SKM-1 treated with dmso at 0.1 percent for 144 hours (cell line): ENCODE measurements at regions not wholly inside any gene's neighbourhood (a gene's known extent, or its start where the extent isn't known, plus 50 kb on each side); places are given as distances from the start of the nearest gene placed in this dataset.

Experiments
- DNase-seq: peaks from one replicate; lab custom pipeline; 2025; ENCODE audit not compliant: unreplicated experiment; lab: John Stamatoyannopoulos, UW

GRCh38 chr6:90872981-90873380 is 286.1 kb upstream of the MAP3K7 start:
- DNase-seq = no peak

GRCh38 chr6:90870561-90870960 is 283.7 kb upstream of the MAP3K7 start:
- no peak for DNase-seq

DNA sequence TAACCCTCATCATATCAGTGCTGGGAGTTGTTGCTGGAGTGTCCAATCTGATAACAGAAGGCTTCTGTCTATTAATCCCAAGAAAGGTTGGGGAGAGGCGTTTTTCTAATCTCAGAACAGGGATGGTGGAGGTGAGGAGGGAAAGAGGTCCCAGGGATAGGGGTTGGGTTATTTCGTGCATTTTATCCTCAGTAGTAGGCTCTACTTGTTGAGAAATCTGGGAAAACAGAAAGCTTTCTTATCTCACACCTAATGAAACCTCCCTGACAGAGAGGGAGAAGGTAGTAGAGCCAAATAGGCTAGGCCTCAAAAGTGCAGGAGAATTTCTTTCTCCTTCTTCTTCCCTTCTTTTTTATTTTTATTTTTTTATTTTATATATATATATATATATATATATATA is 281.8 kb upstream of the MAP3K7 start:
- DNase-seq = no peak

DNA sequence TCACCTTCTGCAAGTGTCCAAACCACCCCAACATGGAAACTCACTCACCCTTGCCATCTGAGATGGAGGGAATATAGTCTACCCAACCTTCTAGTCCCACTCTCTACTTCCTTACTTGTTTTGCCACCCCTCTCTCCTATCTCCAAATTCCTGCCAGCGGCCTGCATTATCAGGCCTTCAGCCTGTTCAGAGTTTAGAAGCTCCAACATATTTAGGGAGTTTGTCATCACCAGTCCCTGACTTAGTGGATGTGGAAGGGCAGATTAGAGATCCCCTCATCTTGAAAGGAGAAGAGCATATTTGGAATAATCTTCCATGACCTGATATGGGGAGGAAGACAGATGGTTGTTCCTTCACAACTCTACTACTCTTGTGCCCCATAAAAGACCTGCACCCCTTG is 281.4 kb upstream of the MAP3K7 start:
- DNase-seq = no peak

- no peak for DNase-seq
Observed at GRCh38 chr6:90865513-90865912, 278.6 kb upstream of the MAP3K7 start.

- DNase-seq = no peak
Observed at GRCh38 chr6:90863043-90863442, 276.2 kb upstream of the MAP3K7 start.

DNA sequence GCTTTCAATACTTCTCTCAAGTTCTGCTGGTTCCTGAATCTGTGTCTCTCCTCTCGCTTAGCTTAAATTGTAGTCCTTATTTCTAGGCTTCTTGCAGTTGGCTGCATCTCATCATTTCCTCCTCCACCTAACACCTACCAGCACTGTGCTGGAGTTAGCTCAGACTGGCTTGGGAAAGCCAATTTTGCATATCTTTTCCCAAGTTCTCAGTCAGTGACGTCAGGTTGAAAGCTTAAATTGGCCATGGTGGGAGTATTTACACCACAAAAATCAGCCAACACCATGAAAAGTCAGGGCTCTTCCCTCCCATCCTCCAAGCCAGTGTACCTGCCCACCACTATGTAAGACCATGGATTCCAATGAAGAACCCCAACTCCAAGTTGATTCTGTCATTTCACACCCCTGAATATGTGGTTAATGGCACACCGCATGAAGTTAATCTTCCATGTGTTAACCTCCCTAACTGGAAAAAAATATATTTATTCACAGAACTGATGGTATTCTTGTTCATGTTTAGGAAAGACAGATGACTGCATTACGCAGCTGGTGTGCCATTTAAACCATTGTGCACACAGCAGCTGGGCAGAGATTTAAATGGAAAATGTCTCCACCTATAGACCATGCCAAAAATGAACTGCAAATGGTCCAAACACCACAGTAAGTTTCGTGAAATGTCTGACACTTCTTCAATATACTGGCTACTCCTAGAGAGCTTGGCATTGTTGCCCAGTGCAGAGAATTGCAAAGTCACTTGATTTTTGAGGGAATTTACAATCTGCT is 274.1 kb upstream of the MAP3K7 start:
- no peak for DNase-seq

DNA sequence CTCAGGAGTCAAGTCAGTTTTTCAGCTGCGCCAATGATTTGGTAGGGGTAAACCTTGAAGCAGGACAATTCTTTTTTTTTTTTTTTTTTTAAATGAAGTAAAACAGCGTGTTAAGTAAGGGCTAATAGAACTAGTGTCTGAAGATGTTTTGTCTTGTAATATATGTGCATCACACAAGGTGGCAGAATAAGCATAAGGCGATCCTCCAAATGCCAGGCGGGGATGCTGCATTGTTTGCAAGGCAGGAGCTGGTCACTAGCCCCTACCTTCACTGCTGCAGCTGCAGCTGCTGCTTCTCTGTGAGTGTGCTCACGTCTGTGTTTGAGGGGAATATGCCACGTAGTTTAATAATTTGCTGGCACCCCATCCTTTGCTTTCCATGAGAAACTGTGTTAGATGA is 272.7 kb upstream of the MAP3K7 start:
- DNase-seq = no peak

- no peak for DNase-seq
Observed at GRCh38 chr6:90859056-90859455, 272.2 kb upstream of the MAP3K7 start.

DNA sequence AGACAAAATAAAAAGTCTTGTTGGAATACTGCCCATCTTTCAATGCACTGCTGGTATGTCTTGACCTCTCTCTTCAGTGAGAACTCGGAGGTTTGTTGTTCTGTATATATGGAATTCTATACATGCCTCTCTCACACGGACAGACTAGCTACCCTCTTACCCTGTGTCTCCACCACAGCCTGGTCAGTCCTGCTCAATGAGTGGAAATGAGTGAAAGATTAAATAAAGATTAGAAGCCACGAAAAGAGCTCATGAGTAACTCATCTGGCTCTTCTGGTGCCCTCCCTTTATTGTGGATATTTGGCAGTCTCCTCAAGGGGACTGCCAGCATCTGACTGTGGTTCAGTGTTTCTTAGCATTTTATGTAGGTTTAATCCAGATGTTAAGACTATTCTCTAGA is 262.8 kb upstream of the MAP3K7 start:
- no peak for DNase-seq

DNA sequence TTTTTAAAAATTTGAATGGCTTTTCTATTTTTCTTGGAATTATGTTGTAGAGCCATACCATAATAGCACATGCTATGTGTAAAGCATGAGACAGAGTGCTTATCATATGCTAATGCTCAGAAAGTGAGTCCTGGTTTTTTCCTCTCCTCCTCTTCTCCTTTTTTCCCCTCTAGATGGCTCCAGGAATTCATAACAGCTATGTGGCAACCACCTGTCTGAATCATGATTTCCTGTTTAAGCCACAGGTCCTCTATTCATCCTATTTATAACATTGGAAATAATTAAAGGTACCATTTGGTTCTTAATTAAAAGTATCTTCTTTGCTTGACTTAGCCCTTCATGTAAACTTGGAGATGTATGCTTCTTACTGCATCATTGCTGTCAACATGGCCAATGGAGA is 260.0 kb upstream of the MAP3K7 start:
- DNase-seq = no peak

DNA sequence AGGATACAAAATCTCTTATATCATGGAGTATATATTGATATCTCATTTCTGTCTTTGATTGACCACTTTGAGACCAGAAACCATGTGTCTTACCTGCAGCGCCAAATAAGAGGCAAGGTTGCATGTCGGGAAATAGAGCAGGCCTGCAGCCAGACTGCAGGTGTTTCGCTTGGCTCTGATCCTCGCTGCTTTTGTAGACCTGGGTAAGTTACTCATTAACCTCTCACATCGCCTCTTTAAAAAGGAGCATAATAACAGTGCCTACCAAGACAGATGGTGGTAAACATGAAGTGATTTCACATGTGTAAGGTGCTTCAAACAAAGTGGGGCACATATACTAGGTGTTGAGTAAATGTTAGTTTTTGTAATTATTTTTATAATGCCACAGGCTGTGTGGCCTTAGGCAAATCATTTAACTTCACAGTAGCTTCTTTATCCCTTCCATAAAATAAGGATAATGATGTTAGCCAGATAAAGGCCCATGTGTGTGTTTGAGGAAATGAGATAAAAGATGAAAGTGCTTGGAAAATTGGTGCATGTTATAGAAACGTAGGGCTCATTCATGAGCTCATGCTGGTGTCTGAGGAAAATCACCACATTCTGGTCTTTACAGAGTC is 248.8 kb upstream of the MAP3K7 start:
- no peak for DNase-seq

DNA sequence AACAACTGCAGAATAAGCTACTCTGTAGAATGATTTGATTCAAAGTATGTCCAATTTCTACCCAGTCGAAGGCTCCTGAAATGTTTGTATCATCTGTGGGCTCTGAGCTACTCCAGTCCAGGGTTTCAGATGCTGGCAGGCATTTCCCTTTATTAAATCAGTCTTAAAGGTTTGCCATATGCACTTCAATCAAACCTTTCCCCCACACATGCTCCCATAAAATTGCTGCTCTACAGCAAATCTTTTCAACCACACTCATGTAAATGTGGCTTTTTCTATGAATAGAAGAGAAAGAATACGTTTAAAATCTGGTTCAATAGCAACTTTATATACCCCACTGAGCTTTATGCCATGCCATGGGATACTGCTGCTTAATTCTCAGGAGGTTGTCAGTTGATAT is 242.4 kb upstream of the MAP3K7 start:
- no peak for DNase-seq

DNA sequence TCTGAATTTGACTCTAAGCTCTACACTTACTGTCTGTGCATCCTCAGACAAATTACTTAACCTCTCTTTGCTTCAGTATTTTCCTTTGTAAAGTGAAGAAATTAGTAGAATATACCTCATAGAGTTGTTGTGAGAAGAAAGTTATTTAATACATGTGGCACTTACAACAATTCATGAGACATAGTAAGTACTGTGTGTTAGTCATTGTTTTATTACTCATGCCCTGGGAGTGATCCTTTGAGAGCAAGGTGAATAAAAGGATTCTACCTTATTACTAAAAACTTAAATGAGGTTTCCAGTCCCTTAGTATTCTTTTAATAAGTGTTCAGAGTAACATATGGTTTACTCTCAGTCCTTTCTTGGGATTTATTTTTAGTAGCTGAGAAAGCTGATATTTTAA is 233.6 kb upstream of the MAP3K7 start:
- DNase-seq = no peak

- no peak for DNase-seq
Observed at GRCh38 chr6:90819483-90819882, 232.6 kb upstream of the MAP3K7 start.

GRCh38 chr6:90818163-90818562 is 231.3 kb upstream of the MAP3K7 start:
- DNase-seq = no peak

DNA sequence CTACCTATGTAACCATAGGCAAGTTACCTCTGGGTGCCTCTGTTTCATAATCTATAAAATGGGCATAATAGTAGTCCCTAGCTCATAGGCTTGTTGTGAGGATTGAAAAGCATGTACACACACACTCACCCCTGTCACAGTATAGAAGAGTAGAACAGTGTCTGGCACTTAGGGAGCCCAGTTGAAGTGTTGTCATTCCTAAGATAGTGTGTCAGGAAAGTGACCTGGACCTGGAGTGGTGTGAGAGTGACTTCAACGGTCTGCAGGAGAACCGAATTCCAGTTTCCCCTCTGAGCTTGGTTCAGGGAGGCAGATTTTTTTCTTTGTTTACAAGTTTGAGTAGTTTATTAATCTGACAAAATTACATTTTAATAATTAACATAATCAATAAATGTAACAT is 229.9 kb upstream of the MAP3K7 start:
- no peak for DNase-seq

DNA sequence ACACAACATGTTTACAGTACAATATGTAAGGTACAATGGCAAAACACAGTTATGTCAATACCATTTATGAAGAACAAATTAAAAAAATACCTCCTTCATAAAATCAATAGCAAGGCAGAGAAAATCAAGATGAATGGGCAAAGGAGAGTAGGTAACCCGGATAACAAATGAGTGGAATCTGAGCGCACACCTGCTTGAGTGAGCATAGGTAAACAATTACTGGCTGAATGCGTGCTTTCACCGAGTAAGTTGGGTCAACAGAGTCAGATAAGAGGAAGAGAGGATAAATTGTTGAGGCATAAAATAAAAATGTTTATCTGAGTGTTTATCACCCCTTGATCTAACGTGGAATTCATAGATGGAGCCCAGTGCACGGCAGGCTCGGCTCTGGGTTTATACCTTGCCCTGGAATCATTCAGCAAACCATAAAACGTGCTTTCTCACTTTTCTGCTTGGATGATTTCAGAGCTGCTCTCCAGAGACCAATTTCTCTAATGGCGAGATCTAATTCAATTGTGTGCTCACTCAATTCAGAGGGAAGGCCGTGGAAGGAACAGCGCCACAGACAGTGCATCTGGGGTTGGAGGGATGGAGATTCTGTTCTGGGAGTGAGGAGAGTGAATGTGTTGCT is 224.8 kb upstream of the MAP3K7 start:
- DNase-seq = no peak

DNA sequence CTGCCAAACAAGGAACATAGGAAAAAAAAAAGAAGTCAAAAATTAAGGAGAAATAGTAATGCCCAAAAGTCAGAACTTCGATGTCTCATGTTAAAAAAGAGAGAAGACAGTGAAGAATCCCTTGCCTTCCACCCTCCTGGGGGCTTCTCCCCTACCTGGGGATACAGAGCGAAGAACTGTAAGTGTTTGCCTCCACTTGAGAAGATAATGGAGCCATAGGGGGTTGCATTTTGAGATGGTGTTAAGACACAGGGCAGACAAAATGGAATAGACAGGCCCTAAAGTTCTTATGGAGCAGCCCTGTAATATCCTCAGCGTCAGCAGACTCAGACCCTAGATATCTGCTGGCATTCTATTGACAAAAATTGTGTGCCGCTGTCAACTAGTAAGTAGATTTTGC is 222.2 kb upstream of the MAP3K7 start:
- DNase-seq = no peak

DNA sequence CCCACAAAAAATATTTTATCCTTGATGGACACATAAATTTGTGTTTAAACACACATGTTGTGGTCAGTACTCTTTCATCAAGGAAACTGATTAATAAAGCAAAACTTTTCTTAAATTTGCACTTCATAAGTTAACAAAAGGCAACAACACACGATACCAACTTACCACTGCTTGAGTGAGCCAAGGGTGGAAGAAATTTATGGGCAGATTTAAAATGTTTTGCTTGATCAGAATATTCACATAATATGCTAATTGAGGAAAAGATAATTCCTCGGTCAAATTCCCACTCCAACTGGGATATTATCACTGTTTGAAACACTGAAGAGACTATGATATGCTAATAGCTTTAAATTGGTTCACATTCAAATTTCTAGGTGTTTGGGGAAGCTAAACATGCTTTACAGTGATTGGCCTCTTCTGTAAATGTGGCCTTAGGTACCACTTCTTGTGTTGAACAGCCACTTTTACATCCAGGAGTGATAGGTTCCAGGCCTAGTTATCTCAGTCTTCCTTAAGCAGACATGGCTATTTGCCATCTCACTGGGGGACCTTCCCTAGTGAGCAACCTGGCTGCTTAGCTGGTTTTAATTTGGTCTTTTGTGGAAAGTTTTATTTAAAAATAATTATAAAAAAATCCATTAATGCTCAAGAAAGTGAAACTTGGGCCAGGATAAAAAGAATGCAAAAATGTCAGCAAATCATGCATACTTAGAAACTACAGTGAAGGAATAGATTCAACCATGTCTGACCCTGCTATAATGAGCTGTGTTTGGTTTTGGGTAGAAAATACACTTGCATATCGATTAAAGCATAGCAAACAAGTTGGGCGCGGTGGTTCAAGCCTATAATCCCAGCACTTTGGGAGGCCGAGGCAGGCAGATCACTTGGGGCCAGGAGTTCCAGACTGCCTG is 221.2 kb upstream of the MAP3K7 start:
- DNase-seq = no peak

- no peak for DNase-seq
Observed at GRCh38 chr6:90805619-90806155, 218.8 kb upstream of the MAP3K7 start.
